ENCODE measurements at regions not wholly inside any gene's neighbourhood (a gene's known extent, or its start where the extent isn't known, plus 50 kb on each side); places are given as distances from the start of the nearest gene placed in this dataset.
"Not testable (repeated sequence)": the region's sequence is repeated elsewhere in the genome, so short reads cannot be mapped to it uniquely, and the experiment has no call there.

DNA sequence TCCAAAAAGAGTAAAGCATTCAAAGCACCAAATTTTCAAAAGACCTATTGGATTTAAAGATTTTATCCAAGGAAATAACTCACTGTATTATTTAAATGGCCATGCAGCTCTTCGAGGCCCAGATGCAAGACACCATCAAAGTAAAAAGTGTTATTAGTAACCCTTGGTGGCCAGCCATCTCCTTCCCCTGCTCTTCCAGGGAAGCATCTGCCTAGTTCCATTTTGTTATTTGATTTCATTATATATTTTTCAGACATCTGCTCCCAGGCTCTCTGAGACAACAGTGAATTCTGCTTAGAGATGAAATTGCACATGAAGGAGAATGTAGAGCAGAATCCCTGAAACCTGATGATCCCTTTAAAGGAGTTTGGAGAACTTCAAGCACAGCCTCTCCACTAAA lies 252.3 kb upstream of the TBX18 start:
- no peak for DNase-seq (ENCODE audit: low read depth in 2 of 2)

DNA sequence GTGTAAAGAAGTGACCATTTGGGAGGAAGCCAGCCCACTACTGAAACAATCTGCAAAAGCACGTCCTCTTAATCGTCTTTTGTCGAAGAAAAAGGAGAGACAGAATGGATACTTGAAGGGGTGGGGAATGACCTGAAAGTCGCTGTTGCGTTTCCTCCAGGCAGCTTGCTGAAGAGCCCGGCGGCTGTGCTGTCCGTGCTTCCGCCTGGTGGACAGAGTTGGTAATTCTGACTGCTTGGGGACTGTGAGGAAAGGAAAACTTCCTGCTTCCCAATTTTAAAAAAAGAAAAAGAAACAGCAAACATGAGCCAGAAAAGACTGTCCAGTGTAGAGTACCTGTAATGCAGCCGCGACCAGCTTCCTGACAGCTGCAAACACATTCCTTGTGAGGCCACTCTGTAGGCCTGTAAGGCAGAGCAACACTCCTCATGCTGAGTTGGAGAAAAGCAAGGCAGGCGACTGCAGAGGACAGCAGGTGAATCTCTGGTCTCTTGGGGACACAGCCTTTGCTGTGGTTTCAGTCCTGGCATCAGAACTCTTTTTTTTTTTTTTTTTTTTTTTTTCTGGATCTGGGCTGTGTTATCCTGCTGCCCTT lies 251.1 kb upstream of the TBX18 start:
- DNase-seq (ENCODE audit: low read depth in 2 of 2) = peak in 1 of 2 experiments; percentile 3

- no peak for DNase-seq (ENCODE audit: low read depth in 2 of 2)
Measured at GRCh38 chr6:85010865-85011264, 246.5 kb upstream of the TBX18 start.

DNA sequence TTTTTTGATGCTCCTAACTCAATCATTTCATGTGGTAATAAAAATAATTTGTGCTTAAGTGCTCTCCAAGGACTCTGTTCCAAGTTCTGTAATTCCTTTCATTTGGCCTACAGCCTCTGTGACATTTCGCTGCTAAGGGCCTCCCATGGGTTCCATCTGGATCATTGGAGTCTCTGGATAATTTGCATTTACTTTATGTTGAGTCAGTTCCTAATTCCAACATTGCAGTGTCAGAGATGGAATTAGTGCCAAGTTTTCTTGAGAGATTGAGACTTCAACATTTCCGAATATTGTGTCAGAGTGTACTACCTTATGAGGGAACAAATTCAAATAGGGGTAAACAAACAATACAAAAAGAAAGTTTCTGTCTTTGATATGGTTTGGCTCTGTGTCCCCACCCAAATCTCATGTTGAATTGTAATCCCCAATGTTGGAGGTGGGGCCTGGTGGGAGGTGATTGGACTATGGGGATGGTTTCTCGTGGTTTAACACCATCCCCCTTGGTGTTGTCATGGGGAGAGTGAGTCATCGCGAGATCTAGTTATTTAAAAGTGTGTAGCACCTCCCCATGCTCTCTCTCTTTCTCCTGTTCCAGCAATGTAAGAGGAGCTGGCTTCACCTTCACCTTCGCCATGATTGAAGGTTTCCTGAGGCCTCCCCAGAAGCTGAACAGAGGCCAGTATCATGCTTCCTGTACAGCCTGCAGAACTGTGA lies 244.1 kb upstream of the TBX18 start:
- peak; percentile 70 to 74 for DNase-seq (ENCODE audit: low read depth in 2 of 2)

DNA sequence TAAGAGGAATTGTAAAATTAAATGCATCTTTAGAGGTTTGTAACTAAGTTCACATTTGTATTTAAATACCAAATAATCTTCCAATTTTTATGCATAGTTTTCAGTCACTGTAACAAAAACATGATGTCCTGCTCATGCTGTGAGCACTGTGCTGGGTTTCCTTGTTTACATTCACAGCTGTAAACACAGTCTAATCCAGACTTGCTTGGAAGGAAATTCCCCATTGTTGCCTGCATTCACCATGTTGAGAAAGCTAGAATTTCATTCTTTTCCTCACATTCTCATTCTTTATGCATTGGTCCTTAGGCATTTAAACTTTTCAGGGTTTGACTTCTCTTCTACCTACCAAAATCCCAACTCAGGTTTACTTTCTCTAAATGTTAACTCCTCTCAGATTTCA lies 242.0 kb upstream of the TBX18 start:
- no peak for DNase-seq (ENCODE audit: low read depth in 2 of 2)

- no peak for DNase-seq (ENCODE audit: low read depth in 2 of 2)
Measured at GRCh38 chr6:85005494-85005893, 241.1 kb upstream of the TBX18 start.

DNA sequence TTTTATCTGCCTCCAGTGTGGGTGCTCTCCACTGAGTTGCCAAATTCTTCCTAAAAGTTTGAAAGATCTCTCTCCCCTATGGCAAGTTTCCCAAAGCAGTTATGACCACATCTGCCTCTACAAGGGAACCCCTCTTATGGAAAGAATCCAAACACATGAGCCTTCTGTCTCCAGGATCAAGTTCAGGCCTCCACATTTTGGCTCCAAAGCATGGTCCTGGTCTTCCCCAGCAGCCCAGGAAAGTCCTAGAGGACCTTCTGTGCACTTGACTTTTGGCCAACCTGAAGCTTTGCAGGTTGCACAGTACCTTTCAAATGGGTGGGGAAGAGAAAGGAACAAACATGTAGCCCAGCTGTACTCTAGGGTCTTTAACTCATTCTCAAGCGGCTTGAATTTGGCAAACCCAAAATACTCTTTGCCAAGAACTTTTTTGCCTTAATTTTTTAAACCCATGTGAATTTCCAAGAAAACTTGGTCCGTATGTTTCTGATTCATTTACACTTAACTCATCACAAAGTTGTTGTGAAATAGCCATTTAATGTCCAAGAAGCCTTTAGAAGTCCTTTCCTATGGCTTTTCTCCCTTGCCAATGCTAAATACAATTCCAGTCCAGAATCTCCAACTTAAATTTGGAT lies 240.1 kb upstream of the TBX18 start:
- DNase-seq (ENCODE audit: low read depth in 2 of 2) = peak; percentile 40 to 43

DNA sequence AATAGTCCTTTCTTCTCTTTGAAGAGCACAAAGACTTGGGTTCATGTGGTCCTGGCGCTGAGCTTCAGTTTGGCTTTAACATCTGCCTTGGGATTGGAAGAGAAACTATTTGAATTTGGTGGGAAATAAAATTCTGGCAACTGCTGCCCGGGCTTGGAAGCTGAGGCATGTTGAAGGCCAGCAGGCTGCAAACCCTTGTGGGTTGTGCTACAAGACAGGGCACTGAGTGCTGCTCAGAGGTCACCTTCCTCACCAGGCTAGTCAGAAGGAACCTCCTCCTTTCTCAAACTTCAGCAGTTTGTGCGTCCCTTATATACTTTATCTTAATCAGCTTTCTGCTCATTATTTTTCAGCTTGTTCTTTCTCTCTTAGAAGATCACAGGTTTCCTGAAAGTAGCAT lies 238.4 kb upstream of the TBX18 start:
- no peak for DNase-seq (ENCODE audit: low read depth in 2 of 2)

DNA sequence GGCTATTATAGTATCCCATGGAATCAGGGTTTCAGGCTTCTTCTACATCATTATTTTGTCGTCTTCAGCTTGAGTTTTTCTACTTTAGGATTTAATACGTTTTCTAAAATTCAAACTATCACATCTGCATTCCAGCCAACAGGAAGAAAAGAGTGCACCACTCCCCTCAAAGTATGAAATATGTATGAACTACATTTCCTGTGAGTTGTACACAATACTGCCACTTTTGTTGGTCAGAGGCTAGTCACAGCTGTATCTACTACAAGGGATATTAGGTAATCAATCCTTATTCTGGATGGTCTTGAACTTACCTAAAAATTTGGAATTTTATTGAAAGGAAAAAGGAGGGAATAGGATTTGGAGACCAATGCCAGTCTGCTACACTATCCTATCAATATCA lies 235.6 kb upstream of the TBX18 start:
- DNase-seq (ENCODE audit: low read depth in 2 of 2) = no peak

- DNase-seq (ENCODE audit: low read depth in 2 of 2) = no peak
Measured at GRCh38 chr6:84998223-84998622, 233.8 kb upstream of the TBX18 start.

DNA sequence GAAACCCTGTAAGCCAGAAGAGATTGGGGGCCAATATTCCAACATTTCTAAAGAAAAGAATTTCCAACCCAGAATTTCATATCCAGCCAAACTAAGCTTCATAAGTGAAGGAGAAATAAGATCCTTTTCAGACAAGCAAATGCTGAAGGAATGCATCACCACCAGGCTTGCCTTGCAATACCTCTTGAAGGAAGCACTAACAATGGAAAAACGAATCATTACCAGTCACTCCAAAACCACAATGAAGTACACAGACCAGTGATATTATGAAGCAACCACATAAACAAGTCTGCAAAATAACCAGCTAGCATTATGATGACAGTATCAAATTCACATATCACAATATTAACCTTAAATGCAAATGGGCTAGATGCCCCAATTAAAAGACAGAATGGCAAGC lies 224.4 kb upstream of the TBX18 start:
- not testable (repeated sequence) for DNase-seq (ENCODE audit: low read depth in 2 of 2)

DNA sequence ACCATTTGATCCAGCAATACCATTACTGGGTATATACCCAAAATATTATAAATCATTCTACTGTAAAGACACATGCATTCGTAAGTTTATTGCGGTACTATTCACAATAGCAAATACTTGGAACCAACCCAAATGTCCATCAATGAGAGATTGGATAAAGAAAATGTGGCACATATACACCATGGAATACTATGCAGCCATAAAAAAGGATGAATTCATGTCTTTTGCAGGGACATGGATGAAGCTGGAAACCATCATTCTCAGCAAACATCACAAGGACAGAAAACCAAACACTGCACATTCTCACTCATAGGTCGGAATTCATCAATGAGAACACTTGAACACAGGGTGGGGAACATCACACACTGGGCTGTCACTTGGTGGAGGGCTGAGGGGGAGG lies 221.1 kb upstream of the TBX18 start:
- not testable (repeated sequence) for DNase-seq (ENCODE audit: low read depth in 2 of 2)

- DNase-seq (ENCODE audit: low read depth in 2 of 2) = peak in 1 of 2 experiments; percentile 21
Measured at GRCh38 chr6:84979541-84979940, 215.1 kb upstream of the TBX18 start.

- DNase-seq (ENCODE audit: low read depth in 2 of 2) = no peak
Measured at GRCh38 chr6:84977363-84977705, 212.9 kb upstream of the TBX18 start.

DNA sequence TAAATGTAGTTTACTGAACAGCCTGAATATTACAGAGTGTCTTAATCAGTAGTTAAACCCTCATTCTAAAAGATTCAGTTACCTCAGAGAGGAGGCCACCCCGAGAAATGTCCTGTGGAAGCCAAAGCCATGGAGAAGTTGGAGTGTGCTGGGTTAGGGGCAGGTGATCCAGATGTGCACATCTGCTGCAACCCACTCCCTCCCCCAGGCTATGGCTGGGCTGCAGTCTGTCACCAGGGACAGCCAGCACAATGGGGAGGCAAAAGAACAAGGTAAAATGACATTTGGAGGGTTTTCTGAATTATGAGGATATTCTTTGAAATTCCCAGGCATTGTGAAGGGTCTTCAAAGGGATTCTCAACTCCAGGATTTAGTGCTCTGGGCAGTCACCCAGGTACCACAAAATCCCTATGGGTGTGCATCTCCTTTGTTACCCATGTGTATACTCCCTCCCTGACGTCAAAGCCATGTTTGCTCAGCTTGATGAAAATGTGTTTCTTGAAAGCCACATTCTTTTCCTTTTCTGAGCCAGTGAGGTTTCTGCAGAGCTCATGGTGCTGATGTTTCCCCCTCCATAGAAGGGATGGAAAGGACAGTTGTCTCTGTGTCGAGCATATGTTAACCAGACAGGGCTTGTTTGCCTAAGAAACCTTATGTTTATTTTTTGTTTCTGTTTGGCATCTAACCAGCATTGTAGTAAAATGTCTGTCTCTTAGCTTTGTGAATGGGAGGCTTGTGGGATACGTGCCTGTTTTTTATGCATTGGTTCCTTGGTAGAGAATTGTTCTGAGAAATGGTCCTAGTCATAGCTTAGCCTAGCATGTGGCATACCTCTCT lies 212.3 kb upstream of the TBX18 start:
- peak; percentile 44 to 45 for DNase-seq (ENCODE audit: low read depth in 2 of 2)

DNA sequence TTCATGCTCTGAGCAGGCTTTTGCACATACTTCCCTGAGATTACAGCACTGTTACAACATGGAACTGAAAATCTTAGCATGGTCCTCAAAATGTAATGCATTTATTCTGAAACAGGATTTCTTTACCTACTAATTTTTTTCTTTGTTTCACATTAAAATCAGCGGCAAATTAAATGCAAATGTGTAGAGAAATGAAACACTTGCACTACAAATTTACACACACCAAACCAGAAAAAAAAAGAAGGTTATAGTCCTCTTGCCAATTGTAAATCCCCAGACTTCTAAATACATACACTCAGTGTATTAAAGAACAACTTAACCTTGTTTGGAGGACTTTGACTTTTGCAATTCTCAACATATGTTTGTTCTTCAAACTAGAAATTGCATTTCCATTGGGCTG lies 210.9 kb upstream of the TBX18 start:
- no peak for DNase-seq (ENCODE audit: low read depth in 2 of 2)

DNA sequence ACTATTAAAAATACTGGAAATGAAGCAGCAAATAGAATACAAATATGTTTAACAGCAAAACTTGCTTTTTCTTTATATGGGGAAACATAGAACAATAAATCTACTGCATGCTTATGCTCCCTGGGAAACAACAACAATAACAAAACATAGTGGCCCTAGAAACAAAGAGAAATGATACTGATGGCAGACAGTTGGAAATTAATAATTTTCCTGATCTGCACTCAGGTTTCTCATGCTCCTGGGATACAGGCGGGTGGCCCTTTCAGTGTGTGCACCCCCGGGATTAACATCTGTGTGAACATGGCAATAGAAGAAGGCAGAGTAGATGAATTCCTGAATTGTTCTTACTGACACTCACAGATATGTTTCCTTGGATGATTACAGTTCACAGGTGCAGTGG lies 209.2 kb upstream of the TBX18 start:
- DNase-seq (ENCODE audit: low read depth in 2 of 2) = no peak

DNA sequence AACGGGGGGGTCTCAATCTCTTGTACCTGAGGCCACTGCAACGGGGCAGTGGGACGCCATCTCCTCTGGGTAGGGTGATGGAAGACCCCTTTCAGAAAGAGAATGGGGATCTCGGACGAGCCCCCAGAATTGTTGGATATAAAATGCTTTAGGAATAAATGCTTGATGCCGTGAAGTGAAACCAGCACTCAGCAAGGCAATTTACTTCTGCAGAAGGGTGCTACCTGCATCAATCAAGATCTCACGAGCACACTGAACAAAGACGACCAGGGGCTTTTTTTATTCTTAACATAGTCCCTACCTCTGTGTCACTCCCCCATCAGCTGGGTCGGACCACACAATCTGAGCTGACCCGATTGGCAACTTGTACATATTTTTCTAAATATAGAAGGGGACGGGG lies 203.6 kb upstream of the TBX18 start:
- DNase-seq (ENCODE audit: low read depth in 2 of 2) = no peak

DNA sequence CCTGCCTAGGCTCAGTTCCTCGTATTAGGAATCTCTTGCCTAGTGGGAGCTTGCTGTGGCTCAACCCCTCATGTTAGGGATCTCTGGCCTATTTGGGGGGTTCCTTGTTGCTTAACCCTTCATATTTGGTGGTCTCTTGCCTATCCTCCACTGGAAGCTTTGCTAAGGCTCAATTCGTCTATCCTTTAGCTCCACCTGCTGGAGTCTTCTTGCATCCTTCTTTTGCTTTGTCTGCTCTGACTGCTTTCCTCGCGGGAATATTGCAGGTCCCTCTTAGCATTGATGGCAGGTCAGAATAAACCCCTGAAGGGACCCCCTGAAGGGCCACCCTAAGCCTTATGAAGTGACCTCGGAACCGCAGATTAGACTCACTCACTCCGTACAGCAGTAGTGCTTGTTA lies 203.0 kb upstream of the TBX18 start:
- DNase-seq (ENCODE audit: low read depth in 2 of 2) = no peak

- no peak for DNase-seq (ENCODE audit: low read depth in 2 of 2)
Measured at GRCh38 chr6:84953111-84953755, 188.8 kb upstream of the TBX18 start.

DNA sequence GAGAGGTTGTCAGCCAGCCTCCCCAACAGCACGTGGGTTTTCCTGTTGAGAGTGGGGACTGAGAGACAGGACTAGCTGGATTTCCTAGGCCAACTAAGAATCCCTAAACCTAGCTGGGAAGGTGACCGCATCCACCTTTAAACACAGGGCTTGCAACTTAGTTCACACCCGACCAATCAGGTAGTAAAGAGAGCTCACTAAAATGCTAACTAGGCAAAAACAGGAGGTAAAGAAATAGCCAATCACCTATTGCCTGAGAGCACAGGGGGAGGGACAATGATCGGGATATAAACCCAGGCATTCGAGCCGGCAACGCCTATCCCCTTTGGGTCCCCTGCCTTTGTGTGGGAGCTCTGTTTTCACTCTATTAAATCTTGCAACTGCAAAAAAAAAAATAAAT lies 180.5 kb upstream of the TBX18 start:
- not testable (repeated sequence) for DNase-seq (ENCODE audit: low read depth in 2 of 2)

DNA sequence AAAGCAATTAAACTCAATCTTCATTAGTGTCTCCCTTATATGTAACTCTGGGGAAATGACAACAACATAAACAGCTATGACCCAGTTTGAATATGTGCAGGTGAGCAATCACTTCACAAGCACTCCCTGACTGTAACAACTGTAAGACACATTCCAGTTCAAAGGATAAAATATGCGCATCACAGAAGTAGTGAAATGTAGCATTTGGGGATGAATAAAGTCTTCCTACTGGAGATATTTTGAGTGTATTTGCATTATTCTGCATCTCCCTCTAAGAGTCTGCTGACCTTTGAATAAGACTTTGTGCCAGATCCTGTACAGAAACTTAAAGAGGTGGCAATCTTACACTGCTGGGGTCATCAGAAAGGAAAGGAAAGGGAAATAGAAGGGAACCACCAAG lies 179.5 kb upstream of the TBX18 start:
- DNase-seq (ENCODE audit: low read depth in 2 of 2) = no peak

All from fibroblast of skin of left biceps (primary cell).